ENCODE measurements at regions not wholly inside any gene's neighbourhood (a gene's known extent, or its start where the extent isn't known, plus 50 kb on each side); places are given as distances from the start of the nearest gene placed in this dataset.

- TF ChIP-seq ZNF462 (CRISPR knock-in tag; IDR thresholded peaks at IDR 0.05) (no peak), STAT1 (IDR thresholded peaks at IDR 0.05; ENCODE audit: unreplicated experiment) (no peak), NANOG (IDR thresholded peaks at IDR 0.05; ENCODE audit: borderline replicate concordance) (no peak), ZNF114 (CRISPR knock-in tag; IDR thresholded peaks at IDR 0.05) (no peak), CTCF (conservative IDR thresholded peaks at IDR 0.05; ENCODE audit: low read depth in 2 of 2) (no peak)
Observed at GRCh38 chr5:110050640-110051345, 361.1 kb downstream of the MAN2A1 start (continued).

- H3F3A ChIP-seq (replicated peaks; ENCODE audit: low read depth) = no peaks in the 10 kb centered on the region
- ATAC-seq = no peak
- H2AFZ ChIP-seq = no peak overlapping the region
- Mint-ChIP-seq H3K4me1 (peaks cover 50% of the 10 kb centered on the region), H3K9me3 (no peaks in the 10 kb centered on the region), H3K36me3 (ENCODE audit: low read depth) (no peaks in the 10 kb centered on the region), H3K27ac (no peak overlapping the region), H3K27me3 (ENCODE audit: insufficient read depth, low read depth, poor library complexity) (no peaks in the 10 kb centered on the region), H3K4me3 (no peak overlapping the region)
- no peaks in the 10 kb centered on the region for H4K20me1 ChIP-seq (replicated peaks; ENCODE audit: insufficient read depth)
- H3K27me3 ChIP-seq (ENCODE audit: insufficient read depth) = no peaks in the 10 kb centered on the region
- H3K4me1 ChIP-seq (ENCODE audit: insufficient read depth) = peaks cover 42% of the 10 kb centered on the region
- H3K36me3 ChIP-seq (ENCODE audit: insufficient read depth) = no peaks in the 10 kb centered on the region
- peaks cover 4% of the 10 kb centered on the region; the same call in 1 of the 2 replicates for H3K9me2 ChIP-seq (ENCODE audit: insufficient read depth)
- no peak overlapping the region for H3K4me2 ChIP-seq
- H3K79me2 ChIP-seq (replicated peaks; ENCODE audit: insufficient read depth) = no peaks in the 10 kb centered on the region
- DNase-seq (ENCODE audit: low spot score) = no peak
- no peak overlapping the region for H3K4me3 ChIP-seq
- no peak overlapping the region for H3K27ac ChIP-seq (ENCODE audit: low read depth)
- TF ChIP-seq JUNB (IDR thresholded peaks at IDR 0.05; ENCODE audit: unreplicated experiment) (no peak), CREB1 (CRISPR knock-in tag; IDR thresholded peaks at IDR 0.05; ENCODE audit: low read depth) (no peak), NANOG (IDR thresholded peaks at IDR 0.05; ENCODE audit: borderline replicate concordance) (no peak), ETS1 (IDR thresholded peaks at IDR 0.05) (no peak)
Observed at GRCh38 chr5:110053205-110053604, 363.5 kb downstream of the MAN2A1 start.

Data from GM23338 (cell line).